Cardiac muscle cell (in vitro differentiated cells and primary cell): ENCODE measurements at regions not wholly inside any gene's neighbourhood (a gene's known extent, or its start where the extent isn't known, plus 50 kb on each side); places are given as distances from the start of the nearest gene placed in this dataset.

ENCODE experiments used
- DNase-seq, 2 donors: peaks; one replicate each; pipeline versions ENCODE4 v3.0.0 to v3.0.0-alpha.2; 2010 to 2017; ENCODE audit warnings: low read depth in 1 of 2, low spot score in 1 of 2
- H3K27ac ChIP-seq: fragments of 200-600 bp; sonication (generic); 2 replicates; pipeline ENCODE4 v1.5.1; 2016
- H3K27me3 ChIP-seq: fragments of 200-600 bp; sonication (generic); 2 replicates; pipeline ENCODE4 v1.6.0; 2016; ENCODE audit warnings: control low read depth
- H3K36me3 ChIP-seq: fragments of 200-600 bp; sonication (generic); 2 replicates; pipeline ENCODE4 v1.5.1; 2016; ENCODE audit warnings: control low read depth
- H3K4me1 ChIP-seq: fragments of 200-600 bp; sonication (generic); 2 replicates; pipeline ENCODE4 v1.8.1; 2017; ENCODE audit warnings: low read depth, mild to moderate bottlenecking, mixed run types
- H3K4me3 ChIP-seq: fragments of 200-600 bp; sonication (generic); 2 replicates; pipeline ENCODE4 v1.5.1; 2016; ENCODE audit warnings: mild to moderate bottlenecking
- H3K9me3 ChIP-seq: fragments of 200-600 bp; sonication (generic); 2 replicates; pipeline ENCODE4 v1.5.1; 2017; ENCODE audit warnings: low read depth, mild to moderate bottlenecking, control low read depth
- CTCF ChIP-seq: IDR thresholded peaks from 2 replicates; pipeline ENCODE4 v1.5.1; 2012; ENCODE audit warnings: low read depth, mild to moderate bottlenecking, low read length

GRCh38 chr1:87926131-87926830, 597.6 kb downstream of the LMO4 start:
- TF ChIP-seq CTCF, result no peak
- H3K27ac ChIP-seq, result no peak overlapping the region
- no peaks in the 10 kb centered on the region for H3K36me3 ChIP-seq
- no peak overlapping the region for H3K4me3 ChIP-seq
- H3K27me3 ChIP-seq, result no peaks in the 10 kb centered on the region
- DNase-seq, result no peak
- no peaks in the 10 kb centered on the region for H3K4me1 ChIP-seq
- H3K9me3 ChIP-seq, result no peaks in the 10 kb centered on the region

- H3K36me3 ChIP-seq, result no peaks in the 10 kb centered on the region
- no peak overlapping the region for H3K27ac ChIP-seq
- no peaks in the 10 kb centered on the region for H3K27me3 ChIP-seq
- no peak overlapping the region for H3K4me3 ChIP-seq
- H3K9me3 ChIP-seq, result no peaks in the 10 kb centered on the region
- no peak for DNase-seq
- TF ChIP-seq CTCF, result no peak
- no peaks in the 10 kb centered on the region for H3K4me1 ChIP-seq
Observed at GRCh38 chr1:87926921-87927320, 598.2 kb downstream of the LMO4 start.

- DNase-seq, result peak in 1 of 2 donors; percentile 3
- H3K36me3 ChIP-seq, result no peaks in the 10 kb centered on the region
- H3K9me3 ChIP-seq, result no peaks in the 10 kb centered on the region
- no peaks in the 10 kb centered on the region for H3K4me1 ChIP-seq
- H3K27me3 ChIP-seq, result no peaks in the 10 kb centered on the region
- no peak overlapping the region for H3K27ac ChIP-seq
- no peak for TF ChIP-seq CTCF
- no peak overlapping the region for H3K4me3 ChIP-seq
Observed at GRCh38 chr1:87927391-87928280, 599.0 kb downstream of the LMO4 start.

- Histone ChIP-seq H3K27me3 (no peaks in the 10 kb centered on the region), H3K27ac (no peak overlapping the region), H3K9me3 (no peaks in the 10 kb centered on the region), H3K4me3 (no peak overlapping the region), H3K4me1 (no peaks in the 10 kb centered on the region), H3K36me3 (no peaks in the 10 kb centered on the region)
- TF ChIP-seq CTCF, result no peak
- DNase-seq, result no peak
Observed at GRCh38 chr1:87928623-87929022, 599.9 kb downstream of the LMO4 start.

GRCh38 chr1:87929906-87930305, 601.2 kb downstream of the LMO4 start:
- Histone ChIP-seq H3K4me3 (no peak overlapping the region), H3K4me1 (no peaks in the 10 kb centered on the region), H3K36me3 (no peaks in the 10 kb centered on the region), H3K9me3 (no peaks in the 10 kb centered on the region), H3K27me3 (no peaks in the 10 kb centered on the region), H3K27ac (no peak overlapping the region)
- no peak for DNase-seq
- TF ChIP-seq CTCF, result no peak
